ENCODE measurements at regions not wholly inside any gene's neighbourhood (a gene's known extent, or its start where the extent isn't known, plus 50 kb on each side); places are given as distances from the start of the nearest gene placed in this dataset.

DNA sequence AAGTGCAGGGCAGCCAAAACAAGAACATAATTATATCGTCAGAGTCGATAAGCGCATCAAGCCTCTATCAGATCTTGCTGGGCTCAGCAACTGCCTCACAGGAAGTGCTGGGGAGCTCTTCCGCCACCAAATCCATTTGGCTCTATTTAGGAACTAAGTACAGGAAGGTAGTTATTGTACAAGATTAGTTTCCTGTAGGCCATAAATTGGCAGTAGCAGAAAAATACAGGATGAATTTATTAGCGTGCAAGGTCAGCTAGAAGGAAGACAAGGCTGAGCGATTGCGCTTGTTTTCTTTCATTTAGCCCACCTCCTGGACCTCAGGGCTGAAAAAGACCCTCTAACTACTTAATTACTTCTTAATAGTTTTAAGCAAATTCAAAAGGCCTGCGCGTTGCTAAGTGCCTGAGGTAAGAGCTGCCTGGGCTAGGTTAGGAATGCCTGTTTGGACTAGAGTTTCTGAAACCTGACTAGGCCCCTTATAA is 118.5 kb downstream of the IRS2 start:
- TF ChIP-seq RCOR1 (IDR thresholded peaks at IDR 0.05; ENCODE audit: insufficient replicate concordance, low read length) (no peak), MXI1 (IDR thresholded peaks at IDR 0.05; ENCODE audit: borderline replicate concordance, low read depth, low read length) (no peak), RAD21 (IDR thresholded peaks at IDR 0.05; ENCODE audit: low read length) (no peak), RFX5 (IDR thresholded peaks at IDR 0.05; ENCODE audit: low read depth, low read length) (no peak), POLR2A (IDR thresholded peaks at IDR 0.05; ENCODE audit: low read depth, low read length) (no peak), SMC3 (IDR thresholded peaks at IDR 0.05; ENCODE audit: low read depth, low read length) (no peak), FOS (IDR thresholded peaks at IDR 0.05; ENCODE audit: low read depth, low read length) (no peak), CEBPB (IDR thresholded peaks at IDR 0.05; ENCODE audit: low read depth, low read length) (no peak)
- TF ChIP-seq, protein P1, sequence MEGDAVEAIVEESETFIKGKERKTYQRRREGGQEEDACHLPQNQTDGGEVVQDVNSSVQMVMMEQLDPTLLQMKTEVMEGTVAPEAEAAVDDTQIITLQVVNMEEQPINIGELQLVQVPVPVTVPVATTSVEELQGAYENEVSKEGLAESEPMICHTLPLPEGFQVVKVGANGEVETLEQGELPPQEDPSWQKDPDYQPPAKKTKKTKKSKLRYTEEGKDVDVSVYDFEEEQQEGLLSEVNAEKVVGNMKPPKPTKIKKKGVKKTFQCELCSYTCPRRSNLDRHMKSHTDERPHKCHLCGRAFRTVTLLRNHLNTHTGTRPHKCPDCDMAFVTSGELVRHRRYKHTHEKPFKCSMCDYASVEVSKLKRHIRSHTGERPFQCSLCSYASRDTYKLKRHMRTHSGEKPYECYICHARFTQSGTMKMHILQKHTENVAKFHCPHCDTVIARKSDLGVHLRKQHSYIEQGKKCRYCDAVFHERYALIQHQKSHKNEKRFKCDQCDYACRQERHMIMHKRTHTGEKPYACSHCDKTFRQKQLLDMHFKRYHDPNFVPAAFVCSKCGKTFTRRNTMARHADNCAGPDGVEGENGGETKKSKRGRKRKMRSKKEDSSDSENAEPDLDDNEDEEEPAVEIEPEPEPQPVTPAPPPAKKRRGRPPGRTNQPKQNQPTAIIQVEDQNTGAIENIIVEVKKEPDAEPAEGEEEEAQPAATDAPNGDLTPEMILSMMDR (conservative IDR thresholded peaks at IDR 0.05; ENCODE audit: low read depth, low read length): no peak
- TF ChIP-seq, protein P2, sequence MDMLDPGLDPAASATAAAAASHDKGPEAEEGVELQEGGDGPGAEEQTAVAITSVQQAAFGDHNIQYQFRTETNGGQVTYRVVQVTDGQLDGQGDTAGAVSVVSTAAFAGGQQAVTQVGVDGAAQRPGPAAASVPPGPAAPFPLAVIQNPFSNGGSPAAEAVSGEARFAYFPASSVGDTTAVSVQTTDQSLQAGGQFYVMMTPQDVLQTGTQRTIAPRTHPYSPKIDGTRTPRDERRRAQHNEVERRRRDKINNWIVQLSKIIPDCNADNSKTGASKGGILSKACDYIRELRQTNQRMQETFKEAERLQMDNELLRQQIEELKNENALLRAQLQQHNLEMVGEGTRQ (IDR thresholded peaks at IDR 0.05; ENCODE audit: low read depth, low read length): no peak

Data from IMR-90 (cell line).